Activated CD4-positive, CD25-positive, alpha-beta regulatory T cell treated with anti-CD3 and anti-CD28 coated beads, Interleukin-2, amount 50 U/mL, for 24 hours (primary cell): ENCODE measurements at regions not wholly inside any gene's neighbourhood (a gene's known extent, or its start where the extent isn't known, plus 50 kb on each side); places are given as distances from the start of the nearest gene placed in this dataset.
"Not testable (repeated sequence)": the region's sequence is repeated elsewhere in the genome, so short reads cannot be mapped to it uniquely, and the experiment has no call there.

Source experiments
- ATAC-seq, 2 donors: fragments of 150-1000 bp; cut with Tn5 transposase; one replicate each; pipeline ENCODE4 v1.10.0; 2021; ENCODE audit warnings: mild to moderate bottlenecking in 1 of 2, moderate library complexity in 1 of 2

- ATAC-seq, result no peak
Observed at GRCh38 chr12:72723732-72724131, 451.6 kb downstream of the TRHDE start.

- no peak for ATAC-seq
Observed at GRCh38 chr12:72729451-72730010, 457.4 kb downstream of the TRHDE start.

- no peak for ATAC-seq
Observed at GRCh38 chr12:72734581-72734980, 462.4 kb downstream of the TRHDE start.

GRCh38 chr12:72738811-72739210 lies 466.6 kb downstream of the TRHDE start:
- no peak for ATAC-seq

- no peak for ATAC-seq
Observed at GRCh38 chr12:72740064-72740463, 467.9 kb downstream of the TRHDE start.

- ATAC-seq, result no peak
Observed at GRCh38 chr12:72742568-72742967, 470.4 kb downstream of the TRHDE start.

- ATAC-seq, result no peak
Observed at GRCh38 chr12:72746048-72746447, 473.9 kb downstream of the TRHDE start.

GRCh38 chr12:72747111-72747849 lies 475.1 kb downstream of the TRHDE start:
- ATAC-seq, result no peak

GRCh38 chr12:72748971-72749370 lies 476.8 kb downstream of the TRHDE start:
- no peak for ATAC-seq

- ATAC-seq, result no peak
Observed at GRCh38 chr12:72753571-72753970, 481.4 kb downstream of the TRHDE start.

GRCh38 chr12:72754026-72754425 lies 481.9 kb downstream of the TRHDE start:
- not testable (repeated sequence) for ATAC-seq

GRCh38 chr12:72766517-72766916 lies 494.3 kb downstream of the TRHDE start:
- no peak for ATAC-seq

GRCh38 chr12:72774023-72774422 lies 501.9 kb downstream of the TRHDE start:
- ATAC-seq, result no peak

GRCh38 chr12:72777806-72778205 lies 505.6 kb downstream of the TRHDE start:
- no peak for ATAC-seq

- no peak for ATAC-seq
Observed at GRCh38 chr12:72790273-72790672, 518.1 kb downstream of the TRHDE start.

GRCh38 chr12:72792889-72793288 lies 520.7 kb downstream of the TRHDE start:
- ATAC-seq, result no peak

- no peak for ATAC-seq
Observed at GRCh38 chr12:72793796-72794195, 521.6 kb downstream of the TRHDE start.

GRCh38 chr12:72815421-72815820 lies 543.3 kb downstream of the TRHDE start:
- ATAC-seq, result no peak

GRCh38 chr12:72828662-72829324 lies 556.6 kb downstream of the TRHDE start:
- ATAC-seq, result no peak

- ATAC-seq, result no peak
Observed at GRCh38 chr12:72829838-72830237, 557.7 kb downstream of the TRHDE start.

- ATAC-seq, result no peak
Observed at GRCh38 chr12:72832024-72832423, 559.9 kb downstream of the TRHDE start.

GRCh38 chr12:72836194-72836593 lies 564.0 kb downstream of the TRHDE start:
- ATAC-seq, result no peak

- ATAC-seq, result no peak
Observed at GRCh38 chr12:72839696-72840095, 567.5 kb downstream of the TRHDE start.

- no peak for ATAC-seq
Observed at GRCh38 chr12:72863671-72864070, 591.5 kb downstream of the TRHDE start.
